ENCODE measurements at regions not wholly inside any gene's neighbourhood (a gene's known extent, or its start where the extent isn't known, plus 50 kb on each side); places are given as distances from the start of the nearest gene placed in this dataset.

- no peak overlapping the region for H3K4me3 ChIP-seq
Observed at GRCh38 chr2:221662689-221663391, 90.7 kb upstream of the EPHA4 start.

GRCh38 chr2:221657806-221658205 lies 85.7 kb upstream of the EPHA4 start:
- Histone ChIP-seq H3K9me3 (no peaks in the 10 kb centered on the region), H3K4me1 (no peaks in the 10 kb centered on the region), H3K36me3 (no peaks in the 10 kb centered on the region), H3K27me3 (no peaks in the 10 kb centered on the region), H3K4me3 (no peak overlapping the region), H3K27ac (no peak overlapping the region)
- no peak for ATAC-seq
- TF ChIP-seq CTCF (IDR thresholded peaks at IDR 0.05), result no peak
- intact Hi-C loops (cut with DNase I), result no loop called here
- DNase-seq, result no peak

More at GRCh38 chr2:221662689-221663391, 90.7 kb upstream of the EPHA4 start:
- TF ChIP-seq CTCF (IDR thresholded peaks at IDR 0.05), result no peak
- Histone ChIP-seq H3K9me3 (no peaks in the 10 kb centered on the region), H3K27me3 (no peaks in the 10 kb centered on the region), H3K4me1 (no peaks in the 10 kb centered on the region), H3K27ac (no peak overlapping the region), H3K36me3 (no peaks in the 10 kb centered on the region)
- ATAC-seq (no peak), DNase-seq (no peak)
- intact Hi-C loops (cut with DNase I), result no loop called here

- Histone ChIP-seq H3K4me1 (no peaks in the 10 kb centered on the region), H3K27me3 (no peaks in the 10 kb centered on the region), H3K27ac (no peak overlapping the region), H3K4me3 (no peak overlapping the region), H3K36me3 (no peaks in the 10 kb centered on the region), H3K9me3 (no peaks in the 10 kb centered on the region)
- no peak for TF ChIP-seq CTCF (IDR thresholded peaks at IDR 0.05)
- no peak for ATAC-seq
- no peak for DNase-seq
- intact Hi-C loops (cut with DNase I), result no loop called here
Observed at GRCh38 chr2:221655300-221655699, 83.2 kb upstream of the EPHA4 start.

- no peak for TF ChIP-seq CTCF (IDR thresholded peaks at IDR 0.05)
- Histone ChIP-seq H3K4me1 (no peaks in the 10 kb centered on the region), H3K36me3 (no peaks in the 10 kb centered on the region), H3K27ac (no peak overlapping the region), H3K27me3 (no peaks in the 10 kb centered on the region), H3K9me3 (no peaks in the 10 kb centered on the region), H3K4me3 (no peak overlapping the region)
- intact Hi-C loops (cut with DNase I), result no loop called here
- no peak for ATAC-seq
- DNase-seq, result no peak
Observed at GRCh38 chr2:221653182-221653581, 81.1 kb upstream of the EPHA4 start.

GRCh38 chr2:221649051-221649775 lies 77.1 kb upstream of the EPHA4 start:
- ATAC-seq, result no peak
- H3K27me3 ChIP-seq, result no peaks in the 10 kb centered on the region
- intact Hi-C loops (cut with DNase I), result no loop called here
- no peak overlapping the region for H3K27ac ChIP-seq
- DNase-seq, result no peak
- no peak overlapping the region for H3K4me3 ChIP-seq
- no peaks in the 10 kb centered on the region for H3K4me1 ChIP-seq
- no peaks in the 10 kb centered on the region for H3K9me3 ChIP-seq
- no peak for TF ChIP-seq CTCF (IDR thresholded peaks at IDR 0.05)
- no peaks in the 10 kb centered on the region for H3K36me3 ChIP-seq

All from upper lobe of right lung (tissue), 1 donor.